Parathyroid adenoma (tissue), 2 donors: ENCODE measurements at regions not wholly inside any gene's neighbourhood (a gene's known extent, or its start where the extent isn't known, plus 50 kb on each side); places are given as distances from the start of the nearest gene placed in this dataset.

Experiments
- H2AFZ ChIP-seq: fragments of 300-600 bp; sonication (generic); one replicate; pipeline ENCODE4 v1.7.0; 2017; ENCODE audit warnings: antibody characterized with exemption, mild to moderate bottlenecking
- H3K27ac ChIP-seq: fragments of 300-600 bp; sonication (generic); one replicate; pipeline ENCODE4 v1.7.0; 2017
- H3K27me3 ChIP-seq: fragments of 300-600 bp; sonication (generic); one replicate; pipeline ENCODE4 v1.7.0; 2017; ENCODE audit warnings: low read length; ENCODE audit not compliant: control insufficient read depth, insufficient read depth
- H3K36me3 ChIP-seq: fragments of 300-600 bp; sonication (generic); one replicate; pipeline ENCODE4 v1.7.0; 2017; ENCODE audit warnings: low read length; ENCODE audit not compliant: control insufficient read depth, insufficient read depth
- H3K4me1 ChIP-seq: fragments of 300-600 bp; sonication (generic); one replicate; pipeline ENCODE4 v1.7.0; 2017; ENCODE audit warnings: control low read depth
- H3K4me2 ChIP-seq: fragments of 300-600 bp; sonication (generic); one replicate; pipeline ENCODE4 v1.7.0; 2017; ENCODE audit warnings: low read length
- H3K4me3 ChIP-seq: fragments of 300-600 bp; sonication (generic); one replicate; pipeline ENCODE4 v1.7.0; 2017; ENCODE audit warnings: low read depth, low read length
- H3K79me2 ChIP-seq: fragments of 300-600 bp; sonication (generic); one replicate; pipeline ENCODE4 v1.7.0; 2017; ENCODE audit warnings: control low read depth
- H3K9ac ChIP-seq: fragments of 300-600 bp; sonication (generic); one replicate; pipeline ENCODE4 v1.7.0; 2017; ENCODE audit warnings: mild to moderate bottlenecking
- H3K9me3 ChIP-seq: fragments of 300-600 bp; sonication (generic); one replicate; pipeline ENCODE4 v1.7.0; 2017; ENCODE audit warnings: low read length; ENCODE audit not compliant: control insufficient read depth
- TF ChIP-seq, protein P1 (sequence below): fragments of 300-600 bp; sonication (generic); IDR thresholded peaks from one replicate; pipeline ENCODE4 v1.7.0; 2017; ENCODE audit warnings: antibody characterized with exemption, mild to moderate bottlenecking
- donor health status: primary hyperparathyroidism.

DNA sequence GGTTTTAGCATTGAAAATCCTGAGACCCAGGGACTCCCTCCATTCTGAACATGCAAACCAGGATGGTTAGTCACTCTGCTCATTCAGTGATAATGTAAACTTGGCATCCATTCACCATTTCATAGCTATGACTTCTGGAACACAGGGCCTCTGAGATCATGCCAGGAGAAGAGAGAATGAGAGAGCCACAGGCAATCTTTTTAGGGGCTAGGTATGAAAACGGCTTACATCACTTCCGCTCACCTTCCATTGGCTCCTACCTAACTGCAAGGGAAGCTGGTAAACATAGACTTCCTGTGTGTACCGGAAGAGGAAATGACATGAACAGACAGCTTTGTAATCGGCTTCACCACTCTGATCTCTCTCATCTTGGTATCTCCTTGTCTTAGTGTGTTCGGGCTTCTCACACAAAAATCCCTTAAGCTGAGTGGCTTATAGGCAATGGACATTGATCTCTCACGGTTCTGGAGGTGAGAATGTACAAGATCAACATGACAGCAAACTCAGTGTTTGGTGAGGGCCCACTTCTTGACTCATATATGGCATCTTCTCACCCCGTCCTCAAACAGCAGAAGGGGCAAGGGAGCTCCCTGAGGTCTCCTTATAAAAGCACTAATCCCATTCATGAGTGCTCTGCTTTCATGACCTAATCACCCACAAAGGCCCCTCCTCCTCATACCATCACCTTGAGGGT is 465.9 kb upstream of the TBX3 start:
- TF ChIP-seq, protein P1, sequence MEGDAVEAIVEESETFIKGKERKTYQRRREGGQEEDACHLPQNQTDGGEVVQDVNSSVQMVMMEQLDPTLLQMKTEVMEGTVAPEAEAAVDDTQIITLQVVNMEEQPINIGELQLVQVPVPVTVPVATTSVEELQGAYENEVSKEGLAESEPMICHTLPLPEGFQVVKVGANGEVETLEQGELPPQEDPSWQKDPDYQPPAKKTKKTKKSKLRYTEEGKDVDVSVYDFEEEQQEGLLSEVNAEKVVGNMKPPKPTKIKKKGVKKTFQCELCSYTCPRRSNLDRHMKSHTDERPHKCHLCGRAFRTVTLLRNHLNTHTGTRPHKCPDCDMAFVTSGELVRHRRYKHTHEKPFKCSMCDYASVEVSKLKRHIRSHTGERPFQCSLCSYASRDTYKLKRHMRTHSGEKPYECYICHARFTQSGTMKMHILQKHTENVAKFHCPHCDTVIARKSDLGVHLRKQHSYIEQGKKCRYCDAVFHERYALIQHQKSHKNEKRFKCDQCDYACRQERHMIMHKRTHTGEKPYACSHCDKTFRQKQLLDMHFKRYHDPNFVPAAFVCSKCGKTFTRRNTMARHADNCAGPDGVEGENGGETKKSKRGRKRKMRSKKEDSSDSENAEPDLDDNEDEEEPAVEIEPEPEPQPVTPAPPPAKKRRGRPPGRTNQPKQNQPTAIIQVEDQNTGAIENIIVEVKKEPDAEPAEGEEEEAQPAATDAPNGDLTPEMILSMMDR: no peak
- Histone ChIP-seq H3K4me2 (no peak overlapping the region), H3K9ac (no peak overlapping the region), H3K36me3 (no peaks in the 10 kb centered on the region), H3K4me3 (no peak overlapping the region), H3K9me3 (no peaks in the 10 kb centered on the region), H3K27me3 (no peaks in the 10 kb centered on the region), H3K79me2 (no peaks in the 10 kb centered on the region), H3K4me1 (no peaks in the 10 kb centered on the region), H2AFZ (no peak overlapping the region), H3K27ac (no peak overlapping the region)

DNA sequence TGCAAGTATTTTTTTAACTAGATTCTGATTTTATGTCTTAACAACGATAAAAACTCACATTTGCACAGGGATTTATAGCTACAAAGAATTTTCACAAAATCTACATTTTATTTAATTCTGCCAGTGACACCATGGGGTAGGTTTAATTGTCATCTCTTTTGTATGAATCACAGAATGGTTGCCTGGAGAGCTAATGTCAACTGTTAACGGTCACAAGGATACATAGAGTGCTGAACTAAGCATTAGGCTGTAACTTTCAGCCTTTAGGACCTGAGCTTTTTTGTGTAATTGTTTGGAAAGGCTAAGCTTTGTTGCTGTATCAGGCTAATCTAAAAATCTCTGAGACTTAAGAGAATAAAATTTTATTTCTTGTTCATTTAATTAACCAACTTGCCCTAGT is 465.3 kb upstream of the TBX3 start:
- H3K9ac ChIP-seq: no peak overlapping the region
- H2AFZ ChIP-seq: no peak overlapping the region
- H3K4me2 ChIP-seq: no peak overlapping the region
- H3K79me2 ChIP-seq: no peaks in the 10 kb centered on the region
- H3K27ac ChIP-seq: no peak overlapping the region
- no peaks in the 10 kb centered on the region for H3K36me3 ChIP-seq
- H3K4me3 ChIP-seq: no peak overlapping the region
- TF ChIP-seq, protein P1: no peak
- H3K9me3 ChIP-seq: no peaks in the 10 kb centered on the region
- no peaks in the 10 kb centered on the region for H3K27me3 ChIP-seq
- no peaks in the 10 kb centered on the region for H3K4me1 ChIP-seq

DNA sequence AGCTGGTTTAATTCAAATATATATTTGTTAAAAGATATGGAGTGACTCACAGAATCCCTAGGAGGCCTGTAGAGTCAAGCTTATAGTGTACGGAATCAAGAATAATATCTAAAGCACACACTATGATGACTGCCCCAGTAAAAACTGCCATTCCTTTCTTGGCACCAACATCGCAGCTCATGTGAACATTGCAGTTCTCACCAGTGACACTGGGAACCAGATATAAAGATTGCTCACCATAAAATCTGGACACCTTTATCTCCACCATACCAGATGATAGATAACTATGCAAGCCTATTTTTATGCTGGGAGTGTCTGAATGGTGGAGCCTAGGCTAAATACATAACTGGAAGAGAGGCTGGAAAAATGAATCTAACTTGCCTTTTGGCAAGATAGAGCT is 463.9 kb upstream of the TBX3 start:
- TF ChIP-seq, protein P1: no peak
- Histone ChIP-seq H3K4me1 (no peaks in the 10 kb centered on the region), H3K27ac (no peak overlapping the region), H3K4me2 (no peak overlapping the region), H3K36me3 (no peaks in the 10 kb centered on the region), H3K27me3 (no peaks in the 10 kb centered on the region), H3K9me3 (no peaks in the 10 kb centered on the region), H3K9ac (no peak overlapping the region), H2AFZ (no peak overlapping the region), H3K79me2 (no peaks in the 10 kb centered on the region), H3K4me3 (no peak overlapping the region)

DNA sequence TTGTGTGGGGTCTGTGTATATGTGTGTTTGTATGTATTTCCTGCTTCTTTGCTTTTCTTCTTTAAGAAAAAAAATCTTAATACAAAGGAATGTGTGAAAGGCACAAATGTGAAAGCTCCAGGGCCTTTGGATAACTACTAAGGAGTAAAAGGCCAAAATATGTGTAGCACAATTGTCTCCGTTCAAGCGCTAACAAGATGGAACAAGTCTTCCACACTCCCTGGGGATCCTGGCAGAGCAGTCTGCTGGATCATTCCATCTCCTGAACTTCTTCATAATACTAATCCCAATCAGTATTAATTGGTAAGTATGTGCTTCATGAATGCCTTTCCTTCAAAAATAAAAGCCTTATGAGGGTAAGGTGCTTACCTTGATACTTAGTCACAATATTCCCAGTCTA is 462.5 kb upstream of the TBX3 start:
- Histone ChIP-seq H3K4me3 (no peak overlapping the region), H3K27ac (no peak overlapping the region), H3K36me3 (no peaks in the 10 kb centered on the region), H3K27me3 (no peaks in the 10 kb centered on the region), H3K4me2 (no peak overlapping the region), H3K9me3 (no peaks in the 10 kb centered on the region), H3K4me1 (no peaks in the 10 kb centered on the region), H2AFZ (no peak overlapping the region), H3K9ac (no peak overlapping the region), H3K79me2 (no peaks in the 10 kb centered on the region)
- TF ChIP-seq, protein P1: no peak

DNA sequence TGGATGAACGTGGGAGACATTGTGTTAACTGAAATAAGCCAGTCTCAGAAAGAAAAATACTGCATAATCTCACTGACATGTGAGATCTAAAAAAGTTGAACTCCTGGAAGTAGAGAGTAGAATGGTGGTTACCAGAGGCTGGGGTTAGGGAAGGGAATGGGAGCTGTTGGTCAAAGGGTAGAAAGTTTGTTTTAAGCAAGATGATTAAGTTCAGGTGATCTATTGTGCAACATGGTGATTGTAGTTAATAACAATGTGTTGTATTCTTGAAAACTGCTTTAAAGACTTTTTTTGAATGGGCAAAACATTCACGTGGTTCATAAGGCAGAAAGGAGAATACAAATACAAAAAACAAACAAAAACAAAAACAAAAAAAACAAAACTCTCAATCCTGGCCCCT is 460.4 kb upstream of the TBX3 start:
- no peak overlapping the region for H3K4me2 ChIP-seq
- no peaks in the 10 kb centered on the region for H3K79me2 ChIP-seq
- no peaks in the 10 kb centered on the region for H3K9me3 ChIP-seq
- H3K4me1 ChIP-seq: no peaks in the 10 kb centered on the region
- no peak overlapping the region for H2AFZ ChIP-seq
- H3K9ac ChIP-seq: no peak overlapping the region
- no peaks in the 10 kb centered on the region for H3K36me3 ChIP-seq
- H3K27ac ChIP-seq: no peak overlapping the region
- TF ChIP-seq, protein P1: no peak
- no peak overlapping the region for H3K4me3 ChIP-seq
- H3K27me3 ChIP-seq: no peaks in the 10 kb centered on the region
